ENCODE measurements at regions not wholly inside any gene's neighbourhood (a gene's known extent, or its start where the extent isn't known, plus 50 kb on each side); places are given as distances from the start of the nearest gene placed in this dataset.

- H3K4me3 Mint-ChIP-seq: no peak overlapping the region
- Histone ChIP-seq H3K9me3 (ENCODE audit: control extremely low read depth in 1 of 3, control insufficient read depth in 2 of 3, insufficient read depth in 1 of 3, low read length in 2 of 3) (peaks cover 0 to 12% (median 0%) of the 10 kb centered on the region in 3 donors), H3K4me2 (replicated peaks; ENCODE audit: low read depth, low read length, poor library complexity, severe bottlenecking) (no peak overlapping the region), H3K27me3 (replicated peaks in 1 of 4; ENCODE audit: control extremely low read depth in 1 of 4, control insufficient read depth in 3 of 4, insufficient read depth in 4 of 4, low read length in 3 of 4) (no peaks in the 10 kb centered on the region), H3K4me3 (ENCODE audit: control extremely low read depth in 1 of 5, extremely low read depth in 1 of 5, insufficient read depth in 1 of 5, low read depth in 2 of 5, low read length in 4 of 5) (no peak overlapping the region), H3K79me2 (ENCODE audit: control insufficient read depth, insufficient read depth, low read length) (no peaks in the 10 kb centered on the region), H3K36me3 (replicated peaks in 1 of 2; ENCODE audit: control extremely low read depth in 1 of 2, control insufficient read depth in 1 of 2, extremely low read depth in 1 of 2, insufficient read depth in 2 of 2, low read length in 1 of 2) (no peaks in the 10 kb centered on the region), H3K9ac (ENCODE audit: low read length) (no peak overlapping the region), H2AFZ (ENCODE audit: insufficient read depth, low read depth, low read length, poor library complexity, severe bottlenecking) (no peak overlapping the region), H4K20me1 (ENCODE audit: control insufficient read depth, insufficient read depth, low read length, poor library complexity, severe bottlenecking) (no peaks in the 10 kb centered on the region), H3K27ac (ENCODE audit: low read length in 2 of 2) (no peak overlapping the region), H3K4me1 (ENCODE audit: control insufficient read depth in 2 of 2, insufficient read depth in 2 of 2, low read length in 2 of 2) (no peaks in the 10 kb centered on the region)
- H3K27ac Mint-ChIP-seq: no peak overlapping the region
- TF ChIP-seq EZH2 (IDR thresholded peaks at IDR 0.05; ENCODE audit: borderline replicate concordance, insufficient read depth, low read depth, low read length, poor library complexity, severe bottlenecking) (no peak), CTCF (IDR thresholded peaks at IDR 0.05) (no peak)
- DNase-seq (no peak), ATAC-seq (ENCODE audit: low read depth) (no peak)
- ChIA-PET CTCF (interaction anchor here (0.8 to 1.5 kb wide), 3 partner anchors 14 to 523 kb away, joined by 3 to 4 read pairs (median 3); no protein-coding TSS in a partner anchor), POLR2A (no interaction called here)
- peaks cover 3% of the 10 kb centered on the region for H3K27me3 Mint-ChIP-seq
- WGBS (ENCODE audit: insufficient coverage): 94% methylated on average over 3 of the region's 4 CpGs
- intact Hi-C loops (cut with micrococcal nuclease): no loop called here
- no peaks in the 10 kb centered on the region for H3K4me1 Mint-ChIP-seq
- H3K9me3 Mint-ChIP-seq (ENCODE audit: insufficient read depth): no peaks in the 10 kb centered on the region
Observed at GRCh38 chr2:65587779-65588178, 155.4 kb upstream of the SPRED2 start.

- ATAC-seq (ENCODE audit: low read depth): no peak
Observed at GRCh38 chr2:65586516-65586915, 154.1 kb upstream of the SPRED2 start.

More at GRCh38 chr2:65586516-65586915, 154.1 kb upstream of the SPRED2 start:
- H2AFZ ChIP-seq (ENCODE audit: insufficient read depth, low read depth, low read length, poor library complexity, severe bottlenecking): no peak overlapping the region
- no peak overlapping the region for H3K4me2 ChIP-seq (replicated peaks; ENCODE audit: low read depth, low read length, poor library complexity, severe bottlenecking)
- no peaks in the 10 kb centered on the region for H3K4me1 Mint-ChIP-seq
- H4K20me1 ChIP-seq (ENCODE audit: control insufficient read depth, insufficient read depth, low read length, poor library complexity, severe bottlenecking): no peaks in the 10 kb centered on the region
- intact Hi-C loops (cut with micrococcal nuclease): no loop called here
- H3K27ac Mint-ChIP-seq: no peak overlapping the region
- peaks cover 0 to 12% (median 0%) of the 10 kb centered on the region in 3 donors for H3K9me3 ChIP-seq (ENCODE audit: control extremely low read depth in 1 of 3, control insufficient read depth in 2 of 3, insufficient read depth in 1 of 3, low read length in 2 of 3)
- DNase-seq: no peak
- ChIA-PET POLR2A (no interaction called here), CTCF (no interaction called here)
- peaks cover 3% of the 10 kb centered on the region for H3K27me3 Mint-ChIP-seq
- 85% methylated on average over 4 of the region's 4 CpGs for WGBS (ENCODE audit: insufficient coverage)
- TF ChIP-seq EZH2 (IDR thresholded peaks at IDR 0.05; ENCODE audit: borderline replicate concordance, insufficient read depth, low read depth, low read length, poor library complexity, severe bottlenecking): no peak
- TF ChIP-seq CTCF (IDR thresholded peaks at IDR 0.05): no peak
- no peaks in the 10 kb centered on the region for H3K36me3 ChIP-seq (replicated peaks in 1 of 2; ENCODE audit: control extremely low read depth in 1 of 2, control insufficient read depth in 1 of 2, extremely low read depth in 1 of 2, insufficient read depth in 2 of 2, low read length in 1 of 2)
- H3K27ac ChIP-seq (ENCODE audit: low read length in 2 of 2): no peak overlapping the region
- H3K4me3 Mint-ChIP-seq: no peak overlapping the region
- no peaks in the 10 kb centered on the region for H3K9me3 Mint-ChIP-seq (ENCODE audit: insufficient read depth)
- no peaks in the 10 kb centered on the region for H3K27me3 ChIP-seq (replicated peaks in 1 of 4; ENCODE audit: control extremely low read depth in 1 of 4, control insufficient read depth in 3 of 4, insufficient read depth in 4 of 4, low read length in 3 of 4)
- H3K79me2 ChIP-seq (ENCODE audit: control insufficient read depth, insufficient read depth, low read length): no peaks in the 10 kb centered on the region
- H3K9ac ChIP-seq (ENCODE audit: low read length): no peak overlapping the region
- no peaks in the 10 kb centered on the region for H3K4me1 ChIP-seq (ENCODE audit: control insufficient read depth in 2 of 2, insufficient read depth in 2 of 2, low read length in 2 of 2)
- H3K4me3 ChIP-seq (ENCODE audit: control extremely low read depth in 1 of 5, extremely low read depth in 1 of 5, insufficient read depth in 1 of 5, low read depth in 2 of 5, low read length in 4 of 5): no peak overlapping the region

All from B cell (primary cell).